Erythroblast (primary cell): ENCODE measurements at regions not wholly inside any gene's neighbourhood (a gene's known extent, or its start where the extent isn't known, plus 50 kb on each side); places are given as distances from the start of the nearest gene placed in this dataset.

ENCODE experiments used
- GATA1 ChIP-seq: IDR thresholded peaks from 2 replicates; pipeline ENCODE4 v1.6.1; 2011; ENCODE audit warnings: low read depth, mild to moderate bottlenecking, control low read depth, low read length, moderate library complexity
- POLR2A ChIP-seq: IDR thresholded peaks from 2 replicates; pipeline ENCODE4 v1.6.1; 2011; ENCODE audit warnings: mild to moderate bottlenecking, low read length

GRCh38 chr9:78097541-78097940 lies 65.9 kb upstream of the GNAQ start:
- TF ChIP-seq POLR2A (no peak), GATA1 (no peak)
